ENCODE measurements at regions not wholly inside any gene's neighbourhood (a gene's known extent, or its start where the extent isn't known, plus 50 kb on each side); places are given as distances from the start of the nearest gene placed in this dataset.

DNA sequence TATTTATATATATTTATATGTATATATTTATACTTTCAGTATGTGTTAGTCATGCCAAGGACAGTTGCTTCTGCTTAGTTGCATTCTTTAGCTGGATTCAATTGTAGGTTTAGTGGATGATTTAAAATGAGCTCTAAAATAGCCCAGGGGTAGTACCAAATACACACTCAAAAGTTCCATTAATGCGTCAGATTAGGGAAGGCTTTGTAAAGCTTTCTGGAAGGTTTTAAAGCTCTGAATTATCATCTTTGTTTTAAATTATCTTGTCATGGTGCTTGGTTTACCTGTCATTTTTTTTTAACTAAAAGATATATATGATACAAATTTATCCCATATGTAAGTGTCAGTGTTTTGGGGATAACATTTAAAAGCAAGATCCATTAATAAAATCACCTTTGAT is 242.7 kb upstream of the ADAMTS5 start:
- Histone ChIP-seq H3K4me3 (no peak overlapping the region), H3K36me3 (ENCODE audit: control insufficient read depth in 4 of 4, insufficient read depth in 4 of 4, low read length in 4 of 4) (no peaks in the 10 kb centered on the region), H3K27me3 (ENCODE audit: control insufficient read depth in 3 of 3, insufficient read depth in 3 of 3, low read length in 2 of 3) (no peaks in the 10 kb centered on the region), H3K4me1 (ENCODE audit: control insufficient read depth in 5 of 5, insufficient read depth in 5 of 5, low read length in 5 of 5) (peaks cover 0 to 2% (median 0%) of the 10 kb centered on the region in 5 donors), H3K9me3 (ENCODE audit: control insufficient read depth in 4 of 4, insufficient read depth in 3 of 4, low read length in 3 of 4) (peaks cover 0 to 2% (median 0%) of the 10 kb centered on the region in 4 donors), H3K27ac (ENCODE audit: low read depth in 1 of 2, low read length in 1 of 2) (no peak overlapping the region), H3K9ac (ENCODE audit: insufficient read depth in 1 of 2, low read length in 2 of 2) (no peak overlapping the region)
- TF ChIP-seq, protein P1, sequence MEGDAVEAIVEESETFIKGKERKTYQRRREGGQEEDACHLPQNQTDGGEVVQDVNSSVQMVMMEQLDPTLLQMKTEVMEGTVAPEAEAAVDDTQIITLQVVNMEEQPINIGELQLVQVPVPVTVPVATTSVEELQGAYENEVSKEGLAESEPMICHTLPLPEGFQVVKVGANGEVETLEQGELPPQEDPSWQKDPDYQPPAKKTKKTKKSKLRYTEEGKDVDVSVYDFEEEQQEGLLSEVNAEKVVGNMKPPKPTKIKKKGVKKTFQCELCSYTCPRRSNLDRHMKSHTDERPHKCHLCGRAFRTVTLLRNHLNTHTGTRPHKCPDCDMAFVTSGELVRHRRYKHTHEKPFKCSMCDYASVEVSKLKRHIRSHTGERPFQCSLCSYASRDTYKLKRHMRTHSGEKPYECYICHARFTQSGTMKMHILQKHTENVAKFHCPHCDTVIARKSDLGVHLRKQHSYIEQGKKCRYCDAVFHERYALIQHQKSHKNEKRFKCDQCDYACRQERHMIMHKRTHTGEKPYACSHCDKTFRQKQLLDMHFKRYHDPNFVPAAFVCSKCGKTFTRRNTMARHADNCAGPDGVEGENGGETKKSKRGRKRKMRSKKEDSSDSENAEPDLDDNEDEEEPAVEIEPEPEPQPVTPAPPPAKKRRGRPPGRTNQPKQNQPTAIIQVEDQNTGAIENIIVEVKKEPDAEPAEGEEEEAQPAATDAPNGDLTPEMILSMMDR (IDR thresholded peaks at IDR 0.05; ENCODE audit: control extremely low read depth, extremely low read depth), result no peak
- 98 to 100% methylated on average over 1 of the region's 1 CpG for WGBS, 2 donors
- DNase-seq (no peak), ATAC-seq (ENCODE audit: insufficient read depth, low FRiP score) (no peak)

DNA sequence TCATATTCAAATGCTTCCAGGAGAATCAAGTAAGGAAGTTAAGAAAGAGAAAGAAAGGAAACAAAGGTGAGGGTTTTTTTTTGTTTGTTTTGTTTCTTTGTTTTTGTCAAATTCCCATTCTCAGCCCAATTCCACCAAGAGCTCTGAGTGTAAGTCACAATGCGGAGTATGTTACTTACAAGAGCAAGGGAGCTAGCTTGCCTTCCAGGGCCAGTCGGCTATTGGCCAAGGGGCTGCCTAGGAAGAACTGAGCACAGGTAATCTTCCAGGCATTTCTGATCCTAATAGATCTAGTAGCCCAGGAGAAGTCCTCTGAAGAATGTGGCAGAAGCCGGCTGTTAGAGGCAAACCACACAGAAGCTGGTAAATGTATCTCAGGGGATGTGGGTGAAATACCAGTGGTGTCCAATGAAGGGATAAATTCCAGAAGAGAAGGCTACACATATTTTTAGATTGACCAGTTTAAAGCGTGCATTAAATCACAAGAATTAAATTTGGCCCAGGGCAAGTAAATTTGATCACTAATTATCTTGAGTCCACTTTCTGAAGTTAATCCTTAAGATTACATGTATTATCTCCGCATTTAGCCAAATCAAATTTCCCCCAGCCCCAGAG is 239.6 kb upstream of the ADAMTS5 start:
- ATAC-seq (ENCODE audit: insufficient read depth, low FRiP score), result no peak

DNA sequence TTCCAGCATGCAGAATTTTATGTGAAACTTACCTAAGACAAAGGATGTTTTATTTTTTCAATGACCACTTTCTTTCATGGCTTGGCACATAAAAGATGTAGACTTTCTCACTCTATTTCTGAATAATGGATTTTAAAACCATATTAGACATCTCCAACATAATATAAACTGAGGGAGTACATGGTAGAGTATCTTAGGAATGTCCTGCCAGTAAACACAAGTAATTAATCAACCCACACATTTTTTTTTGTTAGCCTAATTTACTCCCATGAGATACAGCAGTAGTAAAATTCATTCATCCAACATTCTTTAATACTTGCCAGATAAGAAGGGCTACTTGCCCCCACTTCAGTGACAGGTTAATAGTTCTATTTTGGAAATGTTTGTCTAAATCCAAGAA is 235.4 kb upstream of the ADAMTS5 start:
- TF ChIP-seq, protein P1 (IDR thresholded peaks at IDR 0.05; ENCODE audit: control extremely low read depth, extremely low read depth), result no peak
- no peak for DNase-seq
- ATAC-seq (ENCODE audit: insufficient read depth, low FRiP score), result no peak

More for the DNA sequence above, 239.6 kb upstream of the ADAMTS5 start:
- TF ChIP-seq, protein P1 (IDR thresholded peaks at IDR 0.05; ENCODE audit: control extremely low read depth, extremely low read depth), result no peak
- WGBS, 2 donors, result 76 to 83% methylated on average over 5 of the region's 5 CpGs
- no peak overlapping the region for H3K27ac ChIP-seq (ENCODE audit: low read depth in 1 of 2, low read length in 1 of 2)
- no peaks in the 10 kb centered on the region for H3K36me3 ChIP-seq (ENCODE audit: control insufficient read depth in 4 of 4, insufficient read depth in 4 of 4, low read length in 4 of 4)
- no peak overlapping the region for H3K9ac ChIP-seq (ENCODE audit: insufficient read depth in 1 of 2, low read length in 2 of 2)
- peaks cover 0 to 4% (median 0%) of the 10 kb centered on the region in 4 donors for H3K9me3 ChIP-seq (ENCODE audit: control insufficient read depth in 4 of 4, insufficient read depth in 3 of 4, low read length in 3 of 4)
- DNase-seq, result no peak
- no peaks in the 10 kb centered on the region for H3K27me3 ChIP-seq (ENCODE audit: control insufficient read depth in 3 of 3, insufficient read depth in 3 of 3, low read length in 2 of 3)
- H3K4me3 ChIP-seq, result no peak overlapping the region
- H3K4me1 ChIP-seq (ENCODE audit: control insufficient read depth in 5 of 5, insufficient read depth in 5 of 5, low read length in 5 of 5), result no peaks in the 10 kb centered on the region

DNA sequence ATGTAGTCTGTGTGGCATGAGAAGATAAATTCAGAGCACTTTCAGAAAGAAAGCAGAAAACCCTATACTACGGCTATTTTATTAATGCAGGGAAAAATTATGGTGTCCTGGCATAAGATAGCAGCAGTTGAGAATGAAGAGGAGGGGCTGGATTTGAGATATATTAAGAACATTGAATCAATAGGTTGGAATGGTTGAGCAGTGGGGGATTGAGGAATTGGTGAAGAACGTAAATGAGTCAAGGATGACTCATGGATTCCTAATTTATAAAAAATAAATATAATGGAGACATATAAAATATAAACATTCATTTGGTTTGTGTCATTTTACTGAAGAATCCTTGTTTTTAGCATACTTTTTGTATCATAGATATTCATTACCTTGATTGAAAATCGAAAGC is 234.3 kb upstream of the ADAMTS5 start:
- TF ChIP-seq, protein P1 (IDR thresholded peaks at IDR 0.05; ENCODE audit: control extremely low read depth, extremely low read depth), result no peak
- ATAC-seq (ENCODE audit: insufficient read depth, low FRiP score), result no peak
- H3K27ac ChIP-seq (ENCODE audit: low read depth in 1 of 2, low read length in 1 of 2), result no peak overlapping the region
- H3K27me3 ChIP-seq (ENCODE audit: control insufficient read depth in 3 of 3, insufficient read depth in 3 of 3, low read length in 2 of 3), result no peaks in the 10 kb centered on the region
- H3K9ac ChIP-seq (ENCODE audit: insufficient read depth in 1 of 2, low read length in 2 of 2), result no peak overlapping the region
- DNase-seq, result no peak
- no peak overlapping the region for H3K4me3 ChIP-seq
- peaks cover 0 to 2% (median 0%) of the 10 kb centered on the region in 4 donors for H3K9me3 ChIP-seq (ENCODE audit: control insufficient read depth in 4 of 4, insufficient read depth in 3 of 4, low read length in 3 of 4)
- no peaks in the 10 kb centered on the region for H3K36me3 ChIP-seq (ENCODE audit: control insufficient read depth in 4 of 4, insufficient read depth in 4 of 4, low read length in 4 of 4)
- H3K4me1 ChIP-seq (ENCODE audit: control insufficient read depth in 5 of 5, insufficient read depth in 5 of 5, low read length in 5 of 5), result no peaks in the 10 kb centered on the region
- WGBS, 2 donors, result 90 to 94% methylated on average over 3 of the region's 3 CpGs

More for the DNA sequence above, 235.4 kb upstream of the ADAMTS5 start:
- Histone ChIP-seq H3K4me1 (ENCODE audit: control insufficient read depth in 5 of 5, insufficient read depth in 5 of 5, low read length in 5 of 5) (no peaks in the 10 kb centered on the region), H3K36me3 (ENCODE audit: control insufficient read depth in 4 of 4, insufficient read depth in 4 of 4, low read length in 4 of 4) (no peaks in the 10 kb centered on the region), H3K27ac (ENCODE audit: low read depth in 1 of 2, low read length in 1 of 2) (no peak overlapping the region), H3K9me3 (ENCODE audit: control insufficient read depth in 4 of 4, insufficient read depth in 3 of 4, low read length in 3 of 4) (peaks cover 0 to 2% (median 0%) of the 10 kb centered on the region in 4 donors), H3K4me3 (no peak overlapping the region), H3K9ac (ENCODE audit: insufficient read depth in 1 of 2, low read length in 2 of 2) (no peak overlapping the region), H3K27me3 (ENCODE audit: control insufficient read depth in 3 of 3, insufficient read depth in 3 of 3, low read length in 2 of 3) (no peaks in the 10 kb centered on the region)

All from lung (tissue), 11 donors.